ENCODE measurements at regions not wholly inside any gene's neighbourhood (a gene's known extent, or its start where the extent isn't known, plus 50 kb on each side); places are given as distances from the start of the nearest gene placed in this dataset.

DNA sequence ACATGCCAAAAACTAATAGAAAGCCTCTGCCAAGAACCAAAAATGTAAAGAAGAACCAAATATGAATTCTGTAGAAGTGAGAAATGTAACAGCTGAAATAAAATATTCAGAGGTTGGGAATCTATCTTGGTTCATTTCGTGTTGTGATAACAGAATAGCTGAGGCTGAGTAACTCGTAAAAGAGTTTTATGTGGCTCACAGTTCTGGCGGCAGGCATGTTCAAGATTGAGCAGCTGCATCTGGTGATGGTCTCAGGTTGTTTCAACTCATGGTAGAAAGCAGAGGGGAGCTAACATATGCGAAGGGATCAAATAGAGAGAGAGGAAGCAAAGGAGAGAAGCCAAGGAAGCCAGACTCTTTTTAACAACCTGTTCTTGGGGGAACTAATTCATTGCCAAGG, 717.2 kb downstream of the TNS3 start:
- DNase-seq (ENCODE audit: low spot score) = no peak
- TF ChIP-seq, protein P1, sequence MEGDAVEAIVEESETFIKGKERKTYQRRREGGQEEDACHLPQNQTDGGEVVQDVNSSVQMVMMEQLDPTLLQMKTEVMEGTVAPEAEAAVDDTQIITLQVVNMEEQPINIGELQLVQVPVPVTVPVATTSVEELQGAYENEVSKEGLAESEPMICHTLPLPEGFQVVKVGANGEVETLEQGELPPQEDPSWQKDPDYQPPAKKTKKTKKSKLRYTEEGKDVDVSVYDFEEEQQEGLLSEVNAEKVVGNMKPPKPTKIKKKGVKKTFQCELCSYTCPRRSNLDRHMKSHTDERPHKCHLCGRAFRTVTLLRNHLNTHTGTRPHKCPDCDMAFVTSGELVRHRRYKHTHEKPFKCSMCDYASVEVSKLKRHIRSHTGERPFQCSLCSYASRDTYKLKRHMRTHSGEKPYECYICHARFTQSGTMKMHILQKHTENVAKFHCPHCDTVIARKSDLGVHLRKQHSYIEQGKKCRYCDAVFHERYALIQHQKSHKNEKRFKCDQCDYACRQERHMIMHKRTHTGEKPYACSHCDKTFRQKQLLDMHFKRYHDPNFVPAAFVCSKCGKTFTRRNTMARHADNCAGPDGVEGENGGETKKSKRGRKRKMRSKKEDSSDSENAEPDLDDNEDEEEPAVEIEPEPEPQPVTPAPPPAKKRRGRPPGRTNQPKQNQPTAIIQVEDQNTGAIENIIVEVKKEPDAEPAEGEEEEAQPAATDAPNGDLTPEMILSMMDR (conservative IDR thresholded peaks at IDR 0.05; ENCODE audit: low read depth) = no peak
- no peak overlapping the region for H3K27ac ChIP-seq
- ChIA-PET POLR2A (ENCODE audit: low non-redundant PET) (no interaction called here), CTCF (no interaction called here)

DNA sequence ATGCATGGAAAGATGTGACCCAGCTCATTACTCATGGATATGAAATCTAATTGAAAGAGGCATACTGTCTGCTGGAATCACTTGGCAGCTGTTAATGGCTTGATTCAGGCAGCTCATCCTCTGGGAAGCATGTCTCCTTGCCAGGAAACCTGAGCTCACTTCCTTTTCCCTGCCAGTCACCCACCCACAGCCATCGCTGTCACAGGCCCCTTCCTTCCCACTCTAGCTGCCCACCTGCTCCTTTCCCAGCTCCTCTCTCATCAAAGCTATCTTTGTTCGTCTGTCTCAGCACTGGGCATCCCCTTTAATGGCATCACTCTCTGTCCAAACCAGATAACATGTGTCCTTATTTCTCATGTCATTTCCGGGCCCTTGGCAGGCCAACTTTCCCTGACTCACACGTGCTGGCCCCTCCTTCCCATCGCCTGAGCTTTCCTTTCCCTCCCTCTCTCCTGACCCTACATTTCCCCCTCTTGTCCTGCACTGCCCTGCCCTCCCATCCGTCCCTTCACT, 721.9 kb downstream of the TNS3 start:
- H3K27ac ChIP-seq = peak overlapping the region; percentile 81
- TF ChIP-seq, protein P1 (conservative IDR thresholded peaks at IDR 0.05; ENCODE audit: low read depth) = no peak
- CTCF ChIA-PET = no interaction called here
- DNase-seq (ENCODE audit: low spot score) = peak; percentile 34
- POLR2A ChIA-PET (ENCODE audit: low non-redundant PET) = no interaction called here

DNA sequence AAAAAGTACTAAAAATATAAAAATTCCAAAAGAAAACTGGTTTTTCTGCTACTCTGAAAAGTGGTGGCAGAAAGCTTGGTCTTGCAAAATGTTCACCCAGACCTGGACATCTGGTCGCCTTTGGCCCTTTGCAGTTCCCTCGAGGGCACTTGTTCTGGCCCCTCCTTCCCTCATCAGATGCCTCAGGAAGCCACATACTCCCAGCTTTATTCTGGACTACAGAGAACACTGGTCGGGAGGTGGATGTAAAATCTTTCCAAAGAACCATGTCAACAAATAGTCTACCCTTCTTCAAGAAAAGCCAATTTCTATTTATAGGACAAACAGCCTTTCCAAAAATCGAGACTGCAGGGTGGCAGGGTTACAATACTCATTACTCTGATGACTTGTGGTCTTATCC, 726.1 kb downstream of the TNS3 start:
- ChIA-PET CTCF (no interaction called here), POLR2A (ENCODE audit: low non-redundant PET) (no interaction called here)
- no peak for DNase-seq (ENCODE audit: low spot score)
- no peak overlapping the region for H3K27ac ChIP-seq
- TF ChIP-seq, protein P1 (conservative IDR thresholded peaks at IDR 0.05; ENCODE audit: low read depth) = no peak

DNA sequence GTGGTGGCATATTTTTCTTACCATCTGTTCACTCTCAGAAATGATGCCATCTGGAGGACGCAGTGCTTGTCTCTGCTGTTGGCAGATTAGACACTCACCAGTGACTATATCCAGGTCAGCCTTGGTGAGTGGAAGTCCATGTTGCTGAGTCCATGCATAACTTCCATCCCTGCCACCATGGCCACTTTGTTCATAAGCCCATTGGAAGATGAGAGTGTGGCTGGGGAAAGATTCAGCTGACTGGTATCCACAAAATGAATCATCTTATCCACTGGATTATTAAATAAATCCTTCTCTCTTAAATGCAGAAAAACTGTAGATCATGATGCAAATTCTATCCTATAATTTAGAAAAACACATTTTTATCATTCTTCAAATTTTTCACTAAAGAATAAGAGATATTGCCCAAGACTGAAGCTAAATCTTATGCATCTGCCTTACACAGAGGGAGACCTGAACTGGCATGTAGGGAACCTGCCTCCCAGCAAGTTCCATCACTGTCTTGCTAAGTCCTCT, 726.9 kb downstream of the TNS3 start:
- no peak overlapping the region for H3K27ac ChIP-seq
- no peak for DNase-seq (ENCODE audit: low spot score)
- ChIA-PET POLR2A (ENCODE audit: low non-redundant PET) (no interaction called here), CTCF (interaction anchor here (0.6 to 0.7 kb wide), 2 partner anchors 207 to 973 kb away, joined by 3 to 8 read pairs; no protein-coding TSS in a partner anchor)
- TF ChIP-seq, protein P1 (conservative IDR thresholded peaks at IDR 0.05; ENCODE audit: low read depth) = no peak

DNA sequence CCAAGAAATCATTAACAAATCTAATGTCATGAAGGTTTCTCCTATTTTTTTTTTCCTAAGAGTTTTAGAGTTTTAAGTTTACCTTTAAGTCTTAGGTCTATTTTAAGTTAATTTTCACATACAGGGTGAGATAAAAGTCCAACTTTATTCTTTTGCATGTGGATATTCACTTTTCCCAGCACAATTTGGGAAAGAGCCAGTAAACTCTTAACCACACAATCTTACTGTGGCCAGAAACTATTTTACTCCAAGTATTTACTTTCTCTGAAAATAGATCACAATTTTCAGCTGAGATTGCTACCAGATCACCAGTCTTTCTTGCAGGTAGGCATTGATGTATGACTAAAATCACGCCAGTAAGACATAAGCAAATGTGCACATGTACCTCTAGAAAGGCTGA, 728.5 kb downstream of the TNS3 start:
- ChIA-PET CTCF (no interaction called here), POLR2A (ENCODE audit: low non-redundant PET) (no interaction called here)
- TF ChIP-seq, protein P1 (conservative IDR thresholded peaks at IDR 0.05; ENCODE audit: low read depth) = no peak
- DNase-seq (ENCODE audit: low spot score) = no peak
- H3K27ac ChIP-seq = no peak overlapping the region

DNA sequence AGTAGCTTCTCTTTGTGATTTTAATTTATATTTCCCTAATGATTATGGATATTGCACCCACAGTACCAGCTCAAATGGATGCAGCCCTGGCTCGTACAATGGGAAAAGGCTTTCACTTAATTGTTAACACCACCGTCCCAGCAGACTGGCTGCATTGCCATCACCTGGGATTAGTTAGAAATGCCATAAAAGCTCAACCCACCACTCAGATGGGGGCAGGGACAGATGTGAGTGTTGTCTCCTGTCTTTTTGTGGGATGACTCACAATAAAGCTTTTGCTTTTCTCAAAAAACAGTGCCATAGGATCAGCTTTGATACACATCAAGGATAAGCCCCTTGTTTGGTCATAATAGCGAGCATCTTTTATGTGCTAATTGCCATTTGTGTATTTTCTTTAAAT, 729.1 kb downstream of the TNS3 start:
- H3K27ac ChIP-seq = no peak overlapping the region
- TF ChIP-seq, protein P1 (conservative IDR thresholded peaks at IDR 0.05; ENCODE audit: low read depth) = no peak
- ChIA-PET POLR2A (ENCODE audit: low non-redundant PET) (no interaction called here), CTCF (interaction anchor here (0.6 kb wide), 1 partner anchor 1374 kb away, joined by 3 read pairs; no protein-coding TSS in a partner anchor)
- no peak for DNase-seq (ENCODE audit: low spot score)

Data from RWPE1 (cell line).